Left lung (tissue), 4 donors: ENCODE measurements at regions not wholly inside any gene's neighbourhood (a gene's known extent, or its start where the extent isn't known, plus 50 kb on each side); places are given as distances from the start of the nearest gene placed in this dataset.

Experiments
- ATAC-seq: fragments of 200-7000 bp; cut with Tn5 transposase; one replicate; pipeline ENCODE4 v1.9.1; 2020; ENCODE audit warnings: moderate library complexity
- DNase-seq, 4 donors: peaks; one replicate each; pipeline ENCODE4 v3.0.0-alpha.2; 2013 to 2020
- H3K27ac ChIP-seq, 2 donors: fragments of 200-600 bp; sonication (generic) in 1 of 2; one replicate each; pipeline versions ENCODE4 v1.5.0 to v1.8.0; 2020 to 2021
- H3K27me3 ChIP-seq, 2 donors: fragments of 200-600 bp; sonication (generic) in 1 of 2; one replicate each; pipeline versions ENCODE4 v1.5.0 to v1.8.0; 2020 to 2021
- H3K36me3 ChIP-seq, 2 donors: fragments of 200-600 bp; sonication (generic) in 1 of 2; one replicate each; pipeline versions ENCODE4 v1.5.0 to v1.8.0; 2020 to 2021
- H3K4me1 ChIP-seq, 2 donors: fragments of 200-600 bp; one replicate each; pipeline ENCODE4 v1.8.0; 2021
- H3K4me3 ChIP-seq, 2 donors: fragments of 200-600 bp; sonication (generic) in 1 of 2; one replicate each; pipeline versions ENCODE4 v1.5.0 to v1.8.0; 2020 to 2021; ENCODE audit warnings: mild to moderate bottlenecking in 1 of 2
- H3K9me3 ChIP-seq, 2 donors: fragments of 200-600 bp; sonication (generic) in 1 of 2; one replicate each; pipeline versions ENCODE4 v1.5.0 to v1.8.0; 2020 to 2021
- intact Hi-C, 2 donors: fragments of 100-400 bp; cut with DNase I; formaldehyde crosslinking; loops; one replicate each; pipeline versions ENCODE4 v1.11.2 to v1.14.2; 2022
- TF ChIP-seq, protein P1 (sequence below), 2 donors: fragments of 200-600 bp; sonication (generic) in 1 of 2; IDR thresholded peaks; one replicate each; pipeline versions ENCODE4 v1.5.0 to v1.8.0; 2021; ENCODE audit warnings: antibody characterized with exemption in 2 of 2
- donor health status: DM: no; HTN: yes; CAD: no.
- donor health status: DM: no; HTN: no; CAD: no.

DNA sequence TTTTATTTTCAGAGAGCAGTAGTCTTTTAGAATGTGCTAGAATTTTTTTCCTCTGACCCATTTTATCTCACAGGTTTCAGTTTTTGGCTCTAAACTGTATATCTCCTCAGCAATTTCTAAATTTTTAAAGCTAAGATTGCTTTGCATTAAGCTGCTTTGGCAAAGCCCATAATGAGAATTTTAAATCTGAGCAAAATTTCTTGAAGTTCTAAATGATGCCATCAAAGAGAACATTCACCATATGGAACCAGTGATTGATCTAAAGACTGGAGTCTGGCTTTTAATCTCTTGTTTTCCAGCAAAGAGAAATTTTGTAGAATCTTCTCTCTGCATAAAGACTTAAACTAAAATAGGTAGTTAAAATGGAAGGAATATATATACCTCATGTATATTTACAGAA lies 313.6 kb downstream of the TBC1D32 start:
- H3K27ac ChIP-seq, result no peak overlapping the region
- TF ChIP-seq, protein P1, sequence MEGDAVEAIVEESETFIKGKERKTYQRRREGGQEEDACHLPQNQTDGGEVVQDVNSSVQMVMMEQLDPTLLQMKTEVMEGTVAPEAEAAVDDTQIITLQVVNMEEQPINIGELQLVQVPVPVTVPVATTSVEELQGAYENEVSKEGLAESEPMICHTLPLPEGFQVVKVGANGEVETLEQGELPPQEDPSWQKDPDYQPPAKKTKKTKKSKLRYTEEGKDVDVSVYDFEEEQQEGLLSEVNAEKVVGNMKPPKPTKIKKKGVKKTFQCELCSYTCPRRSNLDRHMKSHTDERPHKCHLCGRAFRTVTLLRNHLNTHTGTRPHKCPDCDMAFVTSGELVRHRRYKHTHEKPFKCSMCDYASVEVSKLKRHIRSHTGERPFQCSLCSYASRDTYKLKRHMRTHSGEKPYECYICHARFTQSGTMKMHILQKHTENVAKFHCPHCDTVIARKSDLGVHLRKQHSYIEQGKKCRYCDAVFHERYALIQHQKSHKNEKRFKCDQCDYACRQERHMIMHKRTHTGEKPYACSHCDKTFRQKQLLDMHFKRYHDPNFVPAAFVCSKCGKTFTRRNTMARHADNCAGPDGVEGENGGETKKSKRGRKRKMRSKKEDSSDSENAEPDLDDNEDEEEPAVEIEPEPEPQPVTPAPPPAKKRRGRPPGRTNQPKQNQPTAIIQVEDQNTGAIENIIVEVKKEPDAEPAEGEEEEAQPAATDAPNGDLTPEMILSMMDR (IDR thresholded peaks at IDR 0.05), result no peak
- H3K27me3 ChIP-seq, result no peaks in the 10 kb centered on the region
- H3K36me3 ChIP-seq, result no peaks in the 10 kb centered on the region
- no peaks in the 10 kb centered on the region for H3K9me3 ChIP-seq
- ATAC-seq, result no peak
- DNase-seq, result no peak
- H3K4me3 ChIP-seq, result no peak overlapping the region
- intact Hi-C loops, result no loop called here
- H3K4me1 ChIP-seq, result no peaks in the 10 kb centered on the region

DNA sequence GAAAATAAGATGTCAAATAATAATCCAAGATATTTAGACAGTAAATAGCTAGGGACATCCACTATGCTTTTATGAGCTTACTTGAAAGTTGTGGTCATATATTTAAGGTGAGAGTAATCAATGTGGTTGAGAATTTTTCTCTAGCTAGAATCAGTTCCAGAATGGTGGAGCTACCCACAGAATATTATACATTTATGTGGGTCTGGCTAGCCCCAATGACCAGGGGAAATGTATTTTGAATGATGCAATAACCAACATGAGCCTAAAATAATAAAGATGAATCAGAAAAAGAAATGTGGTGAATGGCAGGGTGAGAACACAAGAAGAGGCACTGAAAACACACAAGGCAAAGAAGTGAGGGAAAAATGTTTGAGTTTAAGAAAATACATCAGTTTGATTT lies 325.7 kb downstream of the TBC1D32 start:
- no peak overlapping the region for H3K27ac ChIP-seq
- ATAC-seq (no peak), DNase-seq (no peak)
- intact Hi-C loops, result no loop called here
- TF ChIP-seq, protein P1 (IDR thresholded peaks at IDR 0.05), result no peak
- no peaks in the 10 kb centered on the region for H3K36me3 ChIP-seq
- no peaks in the 10 kb centered on the region for H3K27me3 ChIP-seq
- peaks cover 0 to 5% of the 10 kb centered on the region in 2 donors for H3K9me3 ChIP-seq
- H3K4me1 ChIP-seq, result no peaks in the 10 kb centered on the region
- no peak overlapping the region for H3K4me3 ChIP-seq

DNA sequence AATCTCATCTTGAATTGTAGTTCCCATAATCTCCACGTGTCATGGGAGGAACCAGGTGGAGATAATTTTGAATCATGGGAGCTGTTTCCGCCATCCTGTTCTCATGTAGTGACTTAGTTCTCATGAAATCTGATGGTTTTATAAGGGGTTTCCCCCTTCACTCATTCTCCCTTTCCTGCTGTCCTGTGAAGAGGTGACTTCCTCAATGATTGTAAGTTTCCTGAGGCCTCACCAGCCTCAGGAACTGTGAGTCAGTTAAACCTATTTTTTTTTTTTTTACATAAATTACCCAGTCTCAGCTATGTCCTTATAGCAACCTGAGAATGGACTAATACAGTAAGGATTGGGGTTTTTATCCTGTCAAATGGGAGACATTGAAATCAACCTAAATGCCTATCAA lies 328.3 kb downstream of the TBC1D32 start:
- no peak overlapping the region for H3K4me3 ChIP-seq
- DNase-seq, result no peak
- ATAC-seq, result no peak
- no peaks in the 10 kb centered on the region for H3K27me3 ChIP-seq
- TF ChIP-seq, protein P1 (IDR thresholded peaks at IDR 0.05), result no peak
- no peak overlapping the region for H3K27ac ChIP-seq
- intact Hi-C loops, result no loop called here
- peaks cover 0 to 15% of the 10 kb centered on the region in 2 donors for H3K9me3 ChIP-seq
- H3K36me3 ChIP-seq, result no peaks in the 10 kb centered on the region
- H3K4me1 ChIP-seq, result no peaks in the 10 kb centered on the region

DNA sequence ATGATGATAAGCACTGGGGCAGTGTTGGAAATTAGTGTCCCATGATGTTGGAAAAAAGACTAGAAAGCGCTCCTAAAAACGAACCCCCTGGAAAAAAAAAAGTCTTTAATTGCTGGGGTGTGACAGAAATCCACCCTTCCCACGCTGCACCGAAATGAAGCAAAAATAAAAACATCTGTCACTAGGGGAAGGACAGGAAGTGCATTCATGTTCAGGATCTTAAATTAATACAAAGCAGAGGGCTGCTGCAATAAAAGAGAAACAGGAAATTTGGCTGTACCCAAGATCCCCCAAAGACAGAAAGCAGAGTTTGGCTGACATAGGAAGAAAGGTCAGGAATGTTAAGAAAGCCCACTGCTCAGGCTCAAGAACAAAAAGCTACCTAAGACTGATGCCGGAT lies 333.9 kb downstream of the TBC1D32 start:
- ATAC-seq, result no peak
- intact Hi-C loops, result no loop called here
- Histone ChIP-seq H3K27me3 (no peaks in the 10 kb centered on the region), H3K27ac (no peak overlapping the region), H3K9me3 (peaks cover 0 to 17% of the 10 kb centered on the region in 2 donors), H3K4me3 (no peak overlapping the region), H3K4me1 (no peaks in the 10 kb centered on the region), H3K36me3 (no peaks in the 10 kb centered on the region)
- TF ChIP-seq, protein P1 (IDR thresholded peaks at IDR 0.05), result no peak
- DNase-seq, result no peak

DNA sequence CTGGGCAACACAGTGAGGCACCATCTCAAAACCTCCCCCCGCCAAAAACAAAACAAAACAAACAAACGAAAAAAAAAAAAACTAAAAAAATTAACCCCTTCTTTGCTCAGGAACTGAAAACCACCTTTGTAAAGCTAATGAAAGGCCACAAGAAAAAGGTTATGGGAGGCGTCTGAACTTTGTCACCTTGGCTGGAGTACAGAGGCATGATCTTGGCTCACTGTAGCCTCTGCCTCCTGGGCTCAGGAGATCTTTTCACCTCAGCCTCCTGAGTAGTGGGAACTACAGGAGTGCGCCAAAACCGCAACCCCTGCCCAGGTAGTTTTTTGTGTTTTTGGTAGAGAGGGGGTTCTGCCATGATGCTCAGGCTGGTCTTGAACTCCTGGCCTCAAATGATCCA lies 337.9 kb downstream of the TBC1D32 start:
- Histone ChIP-seq H3K9me3 (peaks cover 0 to 2% of the 10 kb centered on the region in 2 donors), H3K27ac (no peak overlapping the region), H3K4me3 (no peak overlapping the region), H3K36me3 (no peaks in the 10 kb centered on the region), H3K27me3 (no peaks in the 10 kb centered on the region), H3K4me1 (no peaks in the 10 kb centered on the region)
- TF ChIP-seq, protein P1 (IDR thresholded peaks at IDR 0.05), result no peak
- intact Hi-C loops, result no loop called here
- no peak for DNase-seq
- ATAC-seq, result no peak
